ENCODE measurements at regions not wholly inside any gene's neighbourhood (a gene's known extent, or its start where the extent isn't known, plus 50 kb on each side); places are given as distances from the start of the nearest gene placed in this dataset.

DNA sequence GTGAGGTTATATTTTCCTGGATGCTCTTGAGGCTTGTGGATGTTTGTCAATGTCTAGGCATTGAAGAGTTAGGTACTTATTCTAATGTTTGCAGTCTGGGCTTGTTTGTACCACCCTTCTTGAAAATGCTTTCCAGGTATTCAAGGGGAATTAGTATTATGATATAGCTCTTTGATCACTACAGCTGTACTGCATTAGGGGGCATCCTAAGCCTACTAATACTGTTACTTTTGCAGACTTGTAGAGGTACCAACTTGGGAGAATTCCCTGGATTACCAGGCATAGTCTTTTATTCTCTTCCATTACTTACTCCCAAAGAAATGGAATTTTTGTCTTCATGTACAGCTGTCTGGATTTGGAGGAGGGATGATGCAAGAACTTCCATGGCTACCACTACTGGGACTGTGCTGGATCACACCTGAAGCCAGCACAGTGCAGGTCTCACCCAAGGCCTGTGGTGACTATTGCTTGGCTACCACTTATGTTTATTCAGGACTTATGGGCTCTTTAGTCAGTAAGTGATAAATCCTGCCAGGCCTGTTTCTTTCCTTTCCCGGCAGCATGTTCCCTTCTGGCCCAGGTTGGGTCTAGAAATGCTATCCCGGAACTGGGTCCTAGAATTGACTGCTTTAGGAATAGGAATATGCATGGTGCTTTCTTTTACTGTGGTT lies 402.9 kb downstream of the IL20RB start:
- no peak for DNase-seq
- Mint-ChIP-seq H3K4me1 (ENCODE audit: low read depth) (no peaks in the 10 kb centered on the region), H3K27ac (no peak overlapping the region), H3K27me3 (ENCODE audit: insufficient read depth) (0 out of 2 replicates have a peak, but pooled peaks cover under 1% of the 10 kb centered on the region), H3K36me3 (ENCODE audit: low read depth) (no peaks in the 10 kb centered on the region), H3K4me3 (no peak overlapping the region), H3K9me3 (peaks cover 39% of the 10 kb centered on the region)
- TF ChIP-seq, protein P1, sequence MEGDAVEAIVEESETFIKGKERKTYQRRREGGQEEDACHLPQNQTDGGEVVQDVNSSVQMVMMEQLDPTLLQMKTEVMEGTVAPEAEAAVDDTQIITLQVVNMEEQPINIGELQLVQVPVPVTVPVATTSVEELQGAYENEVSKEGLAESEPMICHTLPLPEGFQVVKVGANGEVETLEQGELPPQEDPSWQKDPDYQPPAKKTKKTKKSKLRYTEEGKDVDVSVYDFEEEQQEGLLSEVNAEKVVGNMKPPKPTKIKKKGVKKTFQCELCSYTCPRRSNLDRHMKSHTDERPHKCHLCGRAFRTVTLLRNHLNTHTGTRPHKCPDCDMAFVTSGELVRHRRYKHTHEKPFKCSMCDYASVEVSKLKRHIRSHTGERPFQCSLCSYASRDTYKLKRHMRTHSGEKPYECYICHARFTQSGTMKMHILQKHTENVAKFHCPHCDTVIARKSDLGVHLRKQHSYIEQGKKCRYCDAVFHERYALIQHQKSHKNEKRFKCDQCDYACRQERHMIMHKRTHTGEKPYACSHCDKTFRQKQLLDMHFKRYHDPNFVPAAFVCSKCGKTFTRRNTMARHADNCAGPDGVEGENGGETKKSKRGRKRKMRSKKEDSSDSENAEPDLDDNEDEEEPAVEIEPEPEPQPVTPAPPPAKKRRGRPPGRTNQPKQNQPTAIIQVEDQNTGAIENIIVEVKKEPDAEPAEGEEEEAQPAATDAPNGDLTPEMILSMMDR (IDR thresholded peaks at IDR 0.05): no peak

DNA sequence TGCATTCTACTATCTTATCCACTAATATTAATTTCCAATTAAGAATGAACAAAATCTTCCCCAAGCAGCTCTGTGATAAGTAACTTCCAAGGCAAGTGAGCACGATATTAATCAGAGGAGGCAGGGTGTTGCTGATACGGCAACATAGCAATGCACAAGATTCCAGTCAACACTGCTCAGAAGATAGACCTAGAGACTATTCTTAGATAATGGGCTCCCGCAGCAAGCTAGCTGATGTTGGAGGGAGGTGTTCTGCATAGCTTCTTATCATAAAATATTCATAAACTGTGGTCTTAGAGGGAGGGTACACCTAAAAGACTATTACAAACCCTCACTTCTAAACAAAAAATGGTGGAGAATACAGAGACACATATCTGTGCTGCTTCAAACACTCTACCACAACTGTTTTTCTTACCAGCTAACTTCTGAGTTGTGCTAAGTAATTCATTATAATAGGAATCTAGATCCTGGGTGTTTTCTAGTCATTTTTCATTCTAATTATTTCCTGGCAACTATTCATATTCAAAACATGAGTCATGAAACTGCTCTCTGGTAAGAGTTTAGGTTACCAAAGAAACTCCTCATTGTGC lies 382.0 kb upstream of the SOX14 start:
- Mint-ChIP-seq H3K36me3 (ENCODE audit: low read depth) (no peaks in the 10 kb centered on the region), H3K9me3 (peaks cover 37% of the 10 kb centered on the region), H3K27me3 (ENCODE audit: insufficient read depth) (no peaks in the 10 kb centered on the region; the same call in 1 of the 2 replicates), H3K4me3 (no peak overlapping the region), H3K4me1 (ENCODE audit: low read depth) (no peaks in the 10 kb centered on the region), H3K27ac (no peak overlapping the region)
- no peak for DNase-seq
- TF ChIP-seq, protein P1 (IDR thresholded peaks at IDR 0.05): no peak

DNA sequence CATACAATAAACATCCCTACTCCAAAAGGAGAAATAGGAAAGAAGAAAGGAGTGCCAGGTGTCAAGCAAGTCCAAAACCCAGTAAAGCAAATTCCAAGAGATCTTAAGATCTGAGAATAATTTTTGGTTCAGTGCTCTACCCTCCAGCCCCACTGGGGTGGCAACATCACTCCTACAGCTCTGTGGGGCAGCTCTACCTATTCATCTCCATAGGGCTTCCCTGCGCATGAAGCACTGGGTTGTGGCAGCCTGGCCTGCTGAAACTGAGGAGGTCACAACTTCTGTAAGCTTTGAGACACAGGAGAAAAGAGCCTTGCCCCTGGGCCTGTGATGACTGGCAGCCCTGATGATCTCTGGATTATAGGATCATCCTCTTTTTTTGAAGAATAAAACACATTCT lies 378.2 kb upstream of the SOX14 start:
- no peak for DNase-seq

DNA sequence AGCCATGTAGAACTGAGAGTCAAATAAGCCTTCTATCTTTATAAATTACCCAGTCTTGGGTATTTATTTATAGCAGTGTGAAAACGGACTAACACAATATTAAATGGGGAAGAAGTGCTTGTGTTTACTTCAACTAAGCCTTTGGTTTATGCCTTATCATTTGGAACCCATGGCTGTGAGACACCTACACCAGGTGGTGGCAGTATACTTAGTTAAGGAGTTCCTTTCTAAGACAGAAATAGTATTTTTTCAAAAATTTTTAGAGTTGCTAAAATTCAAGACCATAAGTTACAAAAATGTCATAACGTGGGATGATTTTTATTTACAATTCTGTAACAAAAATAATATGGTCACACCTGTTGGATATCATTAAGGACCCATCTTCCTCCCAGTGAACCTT lies 354.5 kb upstream of the SOX14 start:
- Mint-ChIP-seq H3K4me3 (no peak overlapping the region), H3K4me1 (ENCODE audit: low read depth) (no peaks in the 10 kb centered on the region), H3K27ac (no peak overlapping the region), H3K27me3 (ENCODE audit: insufficient read depth) (no peaks in the 10 kb centered on the region; the same call in none of the 2 replicates), H3K36me3 (ENCODE audit: low read depth) (no peaks in the 10 kb centered on the region), H3K9me3 (peaks cover 35% of the 10 kb centered on the region)
- DNase-seq: no peak
- TF ChIP-seq, protein P1 (IDR thresholded peaks at IDR 0.05): peak; percentile 7; the same call in 1 of the 2 replicates

More for the DNA sequence above, 378.2 kb upstream of the SOX14 start:
- H3K4me3 Mint-ChIP-seq: no peak overlapping the region
- TF ChIP-seq, protein P1 (IDR thresholded peaks at IDR 0.05): no peak
- H3K27me3 Mint-ChIP-seq (ENCODE audit: insufficient read depth): no peaks in the 10 kb centered on the region; the same call in 1 of the 2 replicates
- no peak overlapping the region for H3K27ac Mint-ChIP-seq
- peaks cover 24% of the 10 kb centered on the region for H3K9me3 Mint-ChIP-seq
- no peaks in the 10 kb centered on the region for H3K36me3 Mint-ChIP-seq (ENCODE audit: low read depth)
- H3K4me1 Mint-ChIP-seq (ENCODE audit: low read depth): no peaks in the 10 kb centered on the region

DNA sequence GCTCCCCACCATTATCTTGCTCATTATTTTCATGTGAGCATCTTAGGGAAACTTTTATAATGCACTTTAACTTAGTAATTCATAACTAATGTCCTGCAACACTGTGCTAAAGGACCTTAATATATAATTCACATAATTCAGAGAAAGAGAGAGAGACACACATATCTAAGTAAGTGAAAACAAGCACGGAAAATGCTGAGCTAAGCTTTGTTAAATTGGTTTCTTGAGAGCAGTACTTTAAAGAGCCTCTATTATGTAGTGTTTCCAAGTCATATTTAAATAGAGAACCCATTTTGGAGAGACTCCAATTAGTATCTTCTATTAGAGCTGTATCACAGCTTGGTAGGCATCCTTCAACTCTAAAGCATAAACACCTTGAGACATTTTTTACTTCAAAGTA lies 354.1 kb upstream of the SOX14 start:
- Mint-ChIP-seq H3K36me3 (ENCODE audit: low read depth) (no peaks in the 10 kb centered on the region), H3K9me3 (peaks cover 39% of the 10 kb centered on the region), H3K27ac (no peak overlapping the region), H3K4me3 (no peak overlapping the region), H3K27me3 (ENCODE audit: insufficient read depth) (no peaks in the 10 kb centered on the region; the same call in none of the 2 replicates), H3K4me1 (ENCODE audit: low read depth) (no peaks in the 10 kb centered on the region)
- no peak for DNase-seq
- TF ChIP-seq, protein P1 (IDR thresholded peaks at IDR 0.05): no peak

Measured in HFFc6 (cell line).